ENCODE measurements at regions not wholly inside any gene's neighbourhood (a gene's known extent, or its start where the extent isn't known, plus 50 kb on each side); places are given as distances from the start of the nearest gene placed in this dataset.

GRCh38 chrX:20746690-20747089, 480.0 kb upstream of the RPS6KA3 start:
- TF ChIP-seq EZH2phosphoT487 (IDR thresholded peaks at IDR 0.05; ENCODE audit: low read depth) (no peak), CTCF (IDR thresholded peaks at IDR 0.05; ENCODE audit: low read depth, low read length) (no peak)

GRCh38 chrX:20743046-20743445, 476.3 kb upstream of the RPS6KA3 start:
- no peaks in the 10 kb centered on the region for H3K36me3 ChIP-seq (replicated peaks; ENCODE audit: low read depth, low read length)
- no peak overlapping the region for H3K4me2 ChIP-seq (ENCODE audit: low read length)
- no peaks in the 10 kb centered on the region for H3K4me1 ChIP-seq (ENCODE audit: low read length)
- H3K27me3 ChIP-seq (ENCODE audit: low read depth, low read length) = no peaks in the 10 kb centered on the region
- no peak overlapping the region for H3K4me3 ChIP-seq (ENCODE audit: low read length)
- H3K27ac ChIP-seq (ENCODE audit: low read length) = no peak overlapping the region
- H3K9ac ChIP-seq (ENCODE audit: low read length) = no peak overlapping the region
- no peak overlapping the region for H2AFZ ChIP-seq (ENCODE audit: low read depth, low read length)
- H3K9me3 ChIP-seq (ENCODE audit: insufficient read depth, low read length) = no peaks in the 10 kb centered on the region
- no peak for TF ChIP-seq CTCF (IDR thresholded peaks at IDR 0.05; ENCODE audit: low read depth, low read length)
- no peak for TF ChIP-seq EZH2phosphoT487 (IDR thresholded peaks at IDR 0.05; ENCODE audit: low read depth)
- no peaks in the 10 kb centered on the region for H3K79me2 ChIP-seq (ENCODE audit: low read length)
- no peaks in the 10 kb centered on the region for H4K20me1 ChIP-seq (ENCODE audit: insufficient read depth, low read length)

More at GRCh38 chrX:20746690-20747089, 480.0 kb upstream of the RPS6KA3 start:
- Histone ChIP-seq H3K79me2 (ENCODE audit: low read length) (no peaks in the 10 kb centered on the region), H3K4me3 (ENCODE audit: low read length) (no peak overlapping the region), H2AFZ (ENCODE audit: low read depth, low read length) (no peak overlapping the region), H3K27me3 (ENCODE audit: low read depth, low read length) (no peaks in the 10 kb centered on the region), H3K36me3 (replicated peaks; ENCODE audit: low read depth, low read length) (no peaks in the 10 kb centered on the region), H3K4me1 (ENCODE audit: low read length) (no peaks in the 10 kb centered on the region), H3K4me2 (ENCODE audit: low read length) (no peak overlapping the region), H3K9ac (ENCODE audit: low read length) (no peak overlapping the region), H3K27ac (ENCODE audit: low read length) (no peak overlapping the region), H4K20me1 (ENCODE audit: insufficient read depth, low read length) (no peaks in the 10 kb centered on the region), H3K9me3 (ENCODE audit: insufficient read depth, low read length) (no peaks in the 10 kb centered on the region)

GRCh38 chrX:20742106-20742505, 475.4 kb upstream of the RPS6KA3 start:
- no peaks in the 10 kb centered on the region for H3K4me1 ChIP-seq (ENCODE audit: low read length)
- no peaks in the 10 kb centered on the region for H3K79me2 ChIP-seq (ENCODE audit: low read length)
- H3K4me2 ChIP-seq (ENCODE audit: low read length) = no peak overlapping the region
- no peak overlapping the region for H3K9ac ChIP-seq (ENCODE audit: low read length)
- no peak overlapping the region for H3K4me3 ChIP-seq (ENCODE audit: low read length)
- no peaks in the 10 kb centered on the region for H4K20me1 ChIP-seq (ENCODE audit: insufficient read depth, low read length)
- no peak overlapping the region for H2AFZ ChIP-seq (ENCODE audit: low read depth, low read length)
- no peaks in the 10 kb centered on the region for H3K36me3 ChIP-seq (replicated peaks; ENCODE audit: low read depth, low read length)
- H3K27me3 ChIP-seq (ENCODE audit: low read depth, low read length) = no peaks in the 10 kb centered on the region
- TF ChIP-seq EZH2phosphoT487 (IDR thresholded peaks at IDR 0.05; ENCODE audit: low read depth) (no peak), CTCF (IDR thresholded peaks at IDR 0.05; ENCODE audit: low read depth, low read length) (no peak)
- no peaks in the 10 kb centered on the region for H3K9me3 ChIP-seq (ENCODE audit: insufficient read depth, low read length)
- H3K27ac ChIP-seq (ENCODE audit: low read length) = no peak overlapping the region

GRCh38 chrX:20740443-20740842, 473.7 kb upstream of the RPS6KA3 start:
- H3K36me3 ChIP-seq (replicated peaks; ENCODE audit: low read depth, low read length) = no peaks in the 10 kb centered on the region
- no peak overlapping the region for H2AFZ ChIP-seq (ENCODE audit: low read depth, low read length)
- no peaks in the 10 kb centered on the region for H3K79me2 ChIP-seq (ENCODE audit: low read length)
- no peak overlapping the region for H3K4me2 ChIP-seq (ENCODE audit: low read length)
- no peak overlapping the region for H3K27ac ChIP-seq (ENCODE audit: low read length)
- TF ChIP-seq CTCF (IDR thresholded peaks at IDR 0.05; ENCODE audit: low read depth, low read length) (peak; percentile 14; the same call in 1 of the 2 replicates), EZH2phosphoT487 (IDR thresholded peaks at IDR 0.05; ENCODE audit: low read depth) (no peak)
- H3K27me3 ChIP-seq (ENCODE audit: low read depth, low read length) = no peaks in the 10 kb centered on the region
- H4K20me1 ChIP-seq (ENCODE audit: insufficient read depth, low read length) = no peaks in the 10 kb centered on the region
- no peaks in the 10 kb centered on the region for H3K4me1 ChIP-seq (ENCODE audit: low read length)
- H3K4me3 ChIP-seq (ENCODE audit: low read length) = no peak overlapping the region
- no peaks in the 10 kb centered on the region for H3K9me3 ChIP-seq (ENCODE audit: insufficient read depth, low read length)
- H3K9ac ChIP-seq (ENCODE audit: low read length) = no peak overlapping the region
